GM08714 (cell line): ENCODE measurements at regions not wholly inside any gene's neighbourhood (a gene's known extent, or its start where the extent isn't known, plus 50 kb on each side); places are given as distances from the start of the nearest gene placed in this dataset.

Source experiments
- H3K4me3 ChIP-seq: fragments of 200-500 bp; sonication (Bioruptor generic); 2 replicates; pipeline ENCODE4 v1.5.1; 2014; ENCODE audit warnings: mild to moderate bottlenecking, low read length, inconsistent platforms
- ZNF274 ChIP-seq: IDR thresholded peaks from 2 replicates; pipeline ENCODE4 v1.6.1; 2012; ENCODE audit warnings: mild to moderate bottlenecking, low read depth, low read length

- H3K4me3 ChIP-seq, result no peak overlapping the region
Observed at GRCh38 chr6:139765825-139766285, 391.4 kb upstream of the CITED2 start.

GRCh38 chr6:139764498-139764986 is 390.1 kb upstream of the CITED2 start:
- TF ChIP-seq ZNF274, result no peak
- H3K4me3 ChIP-seq, result no peak overlapping the region

More at GRCh38 chr6:139765825-139766285, 391.4 kb upstream of the CITED2 start:
- TF ChIP-seq ZNF274, result no peak

- no peak overlapping the region for H3K4me3 ChIP-seq
- TF ChIP-seq ZNF274, result no peak
Observed at GRCh38 chr6:139763468-139764210, 389.2 kb upstream of the CITED2 start.

- TF ChIP-seq ZNF274, result no peak
- H3K4me3 ChIP-seq, result no peak overlapping the region
Observed at GRCh38 chr6:139762587-139763031, 388.2 kb upstream of the CITED2 start.

GRCh38 chr6:139760128-139760527 is 385.7 kb upstream of the CITED2 start:
- no peak overlapping the region for H3K4me3 ChIP-seq
- no peak for TF ChIP-seq ZNF274

GRCh38 chr6:139759086-139759485 is 384.6 kb upstream of the CITED2 start:
- TF ChIP-seq ZNF274, result no peak
- H3K4me3 ChIP-seq, result no peak overlapping the region

GRCh38 chr6:139758209-139758611 is 383.8 kb upstream of the CITED2 start:
- no peak overlapping the region for H3K4me3 ChIP-seq
- TF ChIP-seq ZNF274, result no peak

- no peak for TF ChIP-seq ZNF274
- no peak overlapping the region for H3K4me3 ChIP-seq
Observed at GRCh38 chr6:139757784-139758183, 383.3 kb upstream of the CITED2 start.

- no peak for TF ChIP-seq ZNF274
- no peak overlapping the region for H3K4me3 ChIP-seq
Observed at GRCh38 chr6:139756381-139756780, 381.9 kb upstream of the CITED2 start.

GRCh38 chr6:139754898-139755775 is 380.7 kb upstream of the CITED2 start:
- no peak for TF ChIP-seq ZNF274
- no peak overlapping the region for H3K4me3 ChIP-seq

- no peak overlapping the region for H3K4me3 ChIP-seq
- TF ChIP-seq ZNF274, result no peak
Observed at GRCh38 chr6:139753198-139753861, 378.9 kb upstream of the CITED2 start.

GRCh38 chr6:139752086-139752485 is 377.6 kb upstream of the CITED2 start:
- H3K4me3 ChIP-seq, result no peak overlapping the region
- TF ChIP-seq ZNF274, result no peak

GRCh38 chr6:139751179-139751578 is 376.7 kb upstream of the CITED2 start:
- no peak for TF ChIP-seq ZNF274
- no peak overlapping the region for H3K4me3 ChIP-seq

- TF ChIP-seq ZNF274, result no peak
- no peak overlapping the region for H3K4me3 ChIP-seq
Observed at GRCh38 chr6:139748353-139749146, 374.1 kb upstream of the CITED2 start.
